Activated CD4-positive, alpha-beta T cell treated with anti-CD3 and anti-CD28 coated beads, Interleukin-2, Interleukin-6, amounts not matched to agents 100 ng/mL and 50 ng/mL, durations not matched to agents 16 hours and 8 hours (primary cell): ENCODE measurements at regions not wholly inside any gene's neighbourhood (a gene's known extent, or its start where the extent isn't known, plus 50 kb on each side); places are given as distances from the start of the nearest gene placed in this dataset.
A peak's percentile ranks its signal among the peaks of the same experiment; 100 is the strongest.

Experiments
- DNase-seq: peaks from one replicate; pipeline ENCODE4 v3.0.0-alpha.2; 2020

- DNase-seq, result no peak
Measured at GRCh38 chr4:167509551-167509950, 275.3 kb upstream of the SPOCK3 start.

DNA sequence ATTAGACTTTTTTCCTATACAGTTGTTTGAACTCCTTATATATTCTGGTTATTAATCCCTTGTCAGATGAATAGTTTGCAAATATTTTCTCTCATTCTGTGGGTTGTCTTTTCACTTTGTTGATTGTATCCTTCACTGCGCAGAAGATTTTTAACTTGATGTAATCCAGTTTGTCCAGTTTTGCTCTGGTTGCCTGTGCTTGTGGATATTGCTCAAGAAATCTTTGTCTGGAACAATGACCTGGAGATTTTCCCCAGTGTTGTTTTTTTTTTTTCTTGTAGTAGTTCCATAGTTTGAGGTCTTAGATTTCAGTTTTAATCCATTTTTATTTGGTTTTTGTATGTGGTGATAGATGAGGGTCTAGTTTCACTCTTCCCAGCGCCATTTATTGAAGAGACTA lies 289.8 kb upstream of the SPOCK3 start:
- no peak for DNase-seq

DNA sequence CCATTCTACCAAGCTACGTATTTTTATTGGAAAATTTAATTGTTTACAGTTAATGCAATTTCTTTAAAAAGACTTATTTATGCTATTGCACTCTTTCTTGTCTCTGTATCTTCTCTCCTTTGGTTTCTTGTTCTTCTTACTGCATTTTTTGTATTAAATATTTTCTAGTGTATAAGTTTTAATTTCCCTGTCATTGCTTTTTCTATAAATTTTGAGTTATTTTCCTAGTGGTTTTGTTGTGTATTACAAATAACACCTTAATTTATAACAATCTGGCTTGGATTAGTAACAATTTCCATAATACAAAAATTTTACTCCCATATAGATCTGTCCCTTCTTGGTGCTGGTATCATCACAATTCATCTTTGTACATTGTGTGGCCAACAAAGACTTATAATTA lies 303.5 kb upstream of the SPOCK3 start:
- no peak for DNase-seq

DNA sequence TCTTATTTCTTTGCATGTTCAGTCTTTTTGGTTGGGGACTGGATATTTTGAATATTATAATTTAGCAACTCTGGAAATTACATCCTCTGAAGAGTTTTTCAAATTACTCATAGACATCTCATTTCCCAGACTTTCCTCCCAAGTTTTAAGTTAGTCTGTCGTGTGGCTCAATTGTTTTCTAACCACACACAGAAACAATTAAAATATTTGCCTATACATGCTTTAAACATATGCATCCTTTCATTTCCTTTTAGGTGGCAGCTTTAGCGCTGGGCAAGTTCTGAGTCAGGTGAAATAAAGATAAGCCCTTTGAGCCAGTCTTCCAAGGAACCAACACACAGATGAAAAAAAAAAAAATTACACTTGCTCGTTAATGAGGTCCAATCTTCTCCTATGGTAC lies 307.0 kb upstream of the SPOCK3 start:
- DNase-seq, result no peak

DNA sequence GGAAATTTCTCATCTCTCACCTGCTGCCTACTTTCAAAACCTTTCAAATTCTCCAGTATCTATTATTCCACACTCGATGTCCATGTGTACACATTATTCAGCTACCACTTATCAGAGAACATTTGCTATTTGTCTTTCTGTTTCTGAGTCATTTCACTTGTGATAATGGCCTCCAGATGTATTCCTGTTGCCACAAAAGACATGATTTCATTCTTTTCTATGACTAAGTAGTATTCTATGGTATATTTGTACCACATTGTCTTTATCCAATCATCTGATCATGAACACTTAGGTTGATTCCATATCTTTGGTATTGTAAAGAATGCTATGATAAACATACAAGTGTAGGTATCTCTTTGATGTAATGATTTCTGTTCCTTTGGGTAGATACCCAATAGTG lies 310.1 kb upstream of the SPOCK3 start:
- DNase-seq, result no peak

DNA sequence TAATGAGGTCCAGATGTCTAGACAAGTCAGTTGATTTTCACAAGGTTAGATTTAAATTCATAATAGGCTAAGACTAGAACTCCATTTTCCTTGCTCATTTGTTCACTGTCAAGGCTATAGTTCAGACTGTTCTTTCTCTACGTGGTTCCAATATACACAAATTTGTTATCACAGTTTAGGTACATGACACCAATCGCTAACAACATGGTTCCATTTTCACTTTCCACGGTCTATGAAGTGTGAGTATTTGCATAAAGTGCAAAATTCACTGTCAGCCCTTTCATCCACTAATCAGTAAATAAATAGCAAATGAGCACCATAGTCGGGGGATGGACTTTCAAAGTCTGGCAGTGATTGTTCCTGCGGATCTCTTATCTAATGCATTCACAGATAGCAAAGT lies 315.7 kb upstream of the SPOCK3 start:
- no peak for DNase-seq

DNA sequence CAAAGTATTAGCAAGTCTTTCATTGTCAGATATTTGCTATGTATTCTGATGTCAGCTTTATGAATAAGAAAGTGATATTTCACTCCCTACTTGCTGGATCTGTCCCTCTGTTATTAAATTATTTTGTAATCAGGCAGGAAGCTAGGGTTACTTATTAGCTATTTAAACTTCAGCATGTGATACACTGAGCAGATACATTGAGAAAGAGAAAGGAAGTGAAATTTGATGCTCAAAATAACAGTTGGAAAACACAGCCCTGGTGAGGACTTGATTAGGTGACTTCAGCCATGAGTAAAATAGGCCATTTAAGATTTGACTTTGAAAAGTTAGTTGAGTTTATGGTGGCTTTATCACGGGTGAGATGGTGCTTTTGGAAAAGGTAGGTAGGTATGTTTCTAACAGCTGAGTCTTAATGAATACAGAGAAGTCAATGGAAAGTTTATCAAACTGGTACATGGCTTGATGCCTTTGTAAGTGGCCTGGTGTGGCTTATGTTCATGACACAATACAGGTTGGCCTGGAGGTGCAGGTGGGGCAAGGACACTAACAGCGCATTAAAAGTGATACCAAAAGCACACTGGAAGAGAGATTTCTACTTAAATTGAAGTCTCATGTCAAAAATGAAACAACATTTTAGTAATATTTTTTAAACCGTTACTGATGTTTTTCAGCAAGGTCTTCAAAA lies 321.2 kb upstream of the SPOCK3 start:
- DNase-seq, result no peak

- no peak for DNase-seq
Measured at GRCh38 chr4:167578906-167579305, 344.6 kb upstream of the SPOCK3 start.

DNA sequence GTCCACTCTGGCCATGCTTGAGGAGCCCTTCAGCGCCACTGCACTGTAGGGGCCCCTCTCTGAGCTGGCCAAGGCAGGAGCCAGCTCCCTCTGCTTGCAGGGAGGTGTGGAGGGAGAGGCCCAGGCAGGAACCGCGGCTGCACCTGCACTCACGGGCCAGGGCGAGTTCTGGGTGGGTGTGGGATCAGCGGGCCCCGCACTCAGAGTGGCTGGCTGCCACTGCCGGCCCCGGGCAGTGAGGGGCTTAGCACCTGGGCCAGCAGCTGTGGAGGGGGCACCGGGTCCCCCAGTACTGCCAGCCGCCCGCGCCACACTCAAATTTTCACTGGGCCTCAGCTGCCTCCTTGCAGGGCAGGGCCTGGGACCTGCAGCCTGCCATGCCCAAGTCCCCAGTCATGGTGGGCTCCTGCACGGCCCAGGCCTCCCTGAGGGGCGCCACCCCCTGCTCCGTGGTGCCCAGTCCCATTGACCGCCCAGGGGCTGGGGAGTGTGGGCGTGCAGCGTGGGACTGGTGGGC lies 347.2 kb upstream of the SPOCK3 start:
- DNase-seq, result no peak

- DNase-seq, result no peak
Measured at GRCh38 chr4:167587361-167587760, 353.1 kb upstream of the SPOCK3 start.

DNA sequence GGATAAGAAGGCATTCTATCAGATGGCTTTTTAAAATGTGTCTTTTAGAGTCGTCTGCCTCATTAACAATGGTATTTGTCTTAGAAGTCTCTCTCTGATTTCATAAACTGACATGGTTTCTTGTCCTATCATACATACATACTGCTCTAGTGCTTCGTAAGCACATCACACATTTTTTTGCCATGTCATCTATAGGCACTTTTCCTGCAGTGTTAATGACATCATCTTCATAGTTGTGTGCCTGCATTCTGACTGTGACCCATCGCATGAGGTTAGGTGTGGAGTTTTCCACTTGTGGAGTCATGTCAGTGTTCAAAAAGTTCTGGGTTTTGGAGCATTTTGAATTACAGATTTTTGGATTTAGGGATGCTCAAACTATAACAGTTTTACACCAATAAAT lies 361.6 kb upstream of the SPOCK3 start:
- DNase-seq, result no peak

DNA sequence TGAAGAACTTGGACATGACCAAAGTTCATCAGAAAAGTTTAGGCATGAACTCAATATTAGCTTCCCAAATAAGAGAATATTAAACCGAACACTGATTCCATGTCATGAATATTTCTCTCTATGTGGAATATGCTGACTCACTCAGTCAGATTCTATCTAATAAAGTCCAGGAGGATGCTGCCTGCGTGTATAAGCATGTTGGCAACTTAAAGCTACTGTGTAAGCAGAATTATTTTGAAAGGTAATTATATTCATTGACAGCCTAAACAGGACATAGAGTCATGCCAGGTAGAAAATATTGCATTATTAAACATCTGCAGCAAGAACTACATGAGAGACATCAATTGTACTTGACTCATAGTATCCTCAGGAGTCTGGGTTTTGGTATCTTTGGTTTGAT lies 367.9 kb upstream of the SPOCK3 start:
- DNase-seq, result no peak

DNA sequence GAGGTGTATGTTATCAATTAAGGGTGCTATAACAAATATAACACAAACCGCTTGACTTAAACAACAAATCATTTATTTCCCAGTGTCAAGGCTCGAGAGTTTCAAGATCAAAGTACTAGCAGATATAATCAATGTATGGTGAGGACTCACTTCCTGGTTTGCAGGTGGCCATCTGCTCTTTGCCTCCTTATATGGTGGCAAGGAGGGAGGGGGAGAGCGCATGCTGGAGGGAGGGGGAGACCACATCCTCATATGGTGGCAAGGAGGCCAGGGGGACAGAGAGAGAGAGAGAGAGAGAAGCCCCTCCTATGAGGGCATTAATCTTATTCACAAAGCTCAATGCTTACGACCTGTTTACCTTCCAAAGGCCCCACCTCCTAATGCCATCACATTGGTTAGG lies 372.3 kb upstream of the SPOCK3 start:
- DNase-seq, result no peak

GRCh38 chr4:167613381-167613780 lies 379.1 kb upstream of the SPOCK3 start:
- DNase-seq, result no peak

GRCh38 chr4:167614866-167615265 lies 380.6 kb upstream of the SPOCK3 start:
- no peak for DNase-seq

- DNase-seq, result no peak
Measured at GRCh38 chr4:167616476-167616875, 382.2 kb upstream of the SPOCK3 start.

- peak; percentile 65 for DNase-seq
Measured at GRCh38 chr4:167622481-167623240, 388.4 kb upstream of the SPOCK3 start.

DNA sequence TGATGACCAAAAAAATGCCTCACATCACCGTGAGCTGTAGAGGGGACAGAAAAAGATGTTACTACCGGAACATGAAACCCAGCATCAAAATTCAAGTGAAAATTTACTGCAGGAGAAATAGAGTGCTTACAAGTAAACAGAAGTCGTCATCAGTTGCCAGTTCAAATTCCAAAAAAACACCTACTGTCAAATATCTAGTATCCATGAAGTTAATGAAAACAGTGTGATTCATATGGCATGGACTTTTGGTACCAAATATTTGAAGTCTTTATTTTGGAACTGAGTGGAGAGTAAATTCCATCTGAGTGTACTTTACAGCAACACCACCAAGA lies 388.9 kb upstream of the SPOCK3 start:
- DNase-seq, result no peak

DNA sequence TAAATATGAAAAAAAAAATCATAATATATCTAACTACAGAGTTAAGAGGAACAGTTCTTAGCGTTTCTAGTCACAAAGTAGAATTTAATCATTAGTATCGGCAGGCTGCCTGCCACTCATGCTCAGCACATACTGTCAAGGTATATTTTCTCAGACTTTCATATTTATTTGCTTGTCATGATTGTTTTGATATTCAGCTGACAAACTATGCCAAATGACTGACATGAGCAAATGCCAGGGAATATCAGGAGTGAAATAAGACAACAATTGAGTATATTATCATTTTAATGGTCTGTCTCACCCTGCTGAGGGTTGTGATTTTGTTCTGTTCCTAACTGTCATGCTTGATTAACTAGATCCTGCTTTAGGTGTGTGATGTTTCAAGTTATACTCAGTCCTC lies 395.0 kb upstream of the SPOCK3 start:
- no peak for DNase-seq

- no peak for DNase-seq
Measured at GRCh38 chr4:167642250-167642649, 408.0 kb upstream of the SPOCK3 start.

DNA sequence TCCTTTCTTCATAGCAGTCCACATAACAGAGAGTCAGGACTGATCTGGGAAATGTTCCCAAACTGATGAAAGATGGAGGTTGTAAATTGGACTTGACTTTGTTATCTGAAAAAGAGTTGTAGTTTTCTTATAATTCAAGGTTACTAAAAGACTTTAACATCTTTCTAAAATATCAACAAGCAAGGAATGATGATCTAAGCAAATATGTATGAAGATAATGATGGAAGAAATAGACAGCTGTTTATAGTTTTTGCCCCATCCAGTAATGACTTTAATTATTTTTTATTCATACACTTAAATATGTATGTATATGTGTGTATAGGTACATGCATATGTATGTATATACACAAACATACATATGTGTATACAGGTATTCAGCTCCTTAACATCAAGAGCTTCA lies 411.1 kb upstream of the SPOCK3 start:
- no peak for DNase-seq

GRCh38 chr4:167652267-167652666 lies 418.0 kb upstream of the SPOCK3 start:
- no peak for DNase-seq

- no peak for DNase-seq
Measured at GRCh38 chr4:167688660-167689142, 403.6 kb upstream of the ANXA10 start.

- no peak for DNase-seq
Measured at GRCh38 chr4:167702391-167702790, 389.9 kb upstream of the ANXA10 start.

DNA sequence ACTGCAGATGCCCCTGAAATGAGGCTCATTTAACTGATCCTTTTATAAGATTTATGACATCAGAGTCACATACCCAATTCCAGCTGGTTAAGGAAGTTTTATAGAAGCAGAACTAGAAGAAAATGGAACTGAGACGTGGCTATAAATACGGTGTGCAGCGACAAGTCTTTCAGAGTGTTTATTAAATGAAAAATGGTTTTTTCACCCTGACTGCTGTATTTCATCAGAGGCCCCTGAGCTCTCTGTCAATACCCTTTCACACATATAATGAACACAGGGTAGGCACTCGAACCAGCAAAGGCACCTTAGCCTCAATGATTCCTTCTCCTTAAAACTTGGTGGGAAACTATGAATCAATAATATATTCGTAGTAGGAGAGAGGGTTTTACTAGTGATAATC lies 380.8 kb upstream of the ANXA10 start:
- DNase-seq, result no peak
